HepG2 (cell line): ENCODE measurements at regions not wholly inside any gene's neighbourhood (a gene's known extent, or its start where the extent isn't known, plus 50 kb on each side); places are given as distances from the start of the nearest gene placed in this dataset.

Source experiments
- CREB1 ChIP-seq, 2 experiments: fragments of 450-650 bp in 1 of 2; IDR thresholded peaks; 2 replicates each; pipeline ENCODE4 v1.6.1; 2016 to 2017; ENCODE audit warnings: control low read depth in 1 of 2, mild to moderate bottlenecking in 1 of 2, missing compliant biosample characterization in 1 of 2, missing genetic modification characterization in 1 of 2
- FOXM1 ChIP-seq: sonication (generic); formaldehyde crosslinking; IDR thresholded peaks from 2 replicates; pipeline ENCODE4 v1.5.0; 2020; ENCODE audit warnings: missing genetic modification reagents
- FOXP4 ChIP-seq: sonication (generic); formaldehyde crosslinking; IDR thresholded peaks from 2 replicates; pipeline ENCODE4 v1.4.0; 2020; ENCODE audit warnings: missing genetic modification reagents
- GFI1 ChIP-seq: sonication (generic); formaldehyde crosslinking; IDR thresholded peaks from 2 replicates; pipeline ENCODE4 v1.5.0; 2020; ENCODE audit warnings: missing genetic modification reagents, mild to moderate bottlenecking, borderline replicate concordance
- IRF9 ChIP-seq: sonication (generic); formaldehyde crosslinking; IDR thresholded peaks from 2 replicates; pipeline ENCODE4 v1.8.0; 2022; ENCODE audit warnings: missing genetic modification reagents, mild to moderate bottlenecking, borderline replicate concordance
- KAT7 ChIP-seq: IDR thresholded peaks from 2 replicates; pipeline ENCODE4 v1.6.1; 2018; ENCODE audit warnings: borderline replicate concordance, missing compliant biosample characterization
- NPAS2 ChIP-seq: sonication (generic); formaldehyde crosslinking; IDR thresholded peaks from 2 replicates; pipeline ENCODE4 v1.8.0; 2022; ENCODE audit warnings: mild to moderate bottlenecking, missing genetic modification reagents, borderline replicate concordance
- TCF12 ChIP-seq, 2 experiments: fragments of 450-650 bp in 1 of 2; sonication (generic) in 1 of 2; formaldehyde crosslinking in 1 of 2; IDR thresholded peaks; 2 replicates each; pipeline versions ENCODE4 v1.6.1 to v1.8.0; 2017 to 2022; ENCODE audit warnings: antibody characterized with exemption in 1 of 2, mild to moderate bottlenecking in 1 of 2, missing genetic modification reagents in 1 of 2, moderate library complexity in 1 of 2
- ZNF224 ChIP-seq: sonication (generic); formaldehyde crosslinking; IDR thresholded peaks from 2 replicates; pipeline ENCODE4 v1.5.0; 2020; ENCODE audit warnings: mild to moderate bottlenecking, missing genetic modification reagents
- ZNF639 ChIP-seq: conservative IDR thresholded peaks from 2 replicates; pipeline ENCODE4 v1.6.1; 2018; ENCODE audit warnings: missing genetic modification reagents
- TF ChIP-seq, protein P1 (sequence below): sonication (generic); formaldehyde crosslinking; IDR thresholded peaks from 2 replicates; pipeline ENCODE4 v1.5.0; 2020; ENCODE audit warnings: mild to moderate bottlenecking, missing genetic modification reagents, moderate library complexity
- TF ChIP-seq, protein P2 (sequence below): sonication (generic); formaldehyde crosslinking; IDR thresholded peaks from 2 replicates; pipeline ENCODE4 v1.4.0; 2020; ENCODE audit warnings: mild to moderate bottlenecking, missing genetic modification reagents

DNA sequence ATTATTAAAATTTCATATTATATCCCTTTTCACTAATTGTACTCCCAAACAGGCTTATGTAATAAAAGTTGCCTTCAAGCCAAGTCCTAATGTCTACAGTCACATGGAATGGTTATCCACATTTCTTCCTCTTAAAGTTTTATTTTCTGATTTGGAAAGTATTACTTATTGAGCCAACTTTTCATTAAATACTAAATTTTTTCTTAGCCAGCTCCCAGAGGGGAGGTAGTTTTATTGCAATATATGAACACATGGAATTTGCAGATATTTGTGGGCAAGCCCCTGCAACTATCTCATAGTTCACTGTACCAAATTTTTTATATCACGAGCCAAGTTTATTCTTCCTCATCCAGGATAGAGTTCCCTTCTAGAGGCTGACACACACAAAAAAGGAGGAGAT lies 332.8 kb upstream of the PTGER4 start:
- no peak for TF ChIP-seq NPAS2
- TF ChIP-seq KAT7 (CRISPR knock-in tag), result no peak
- TF ChIP-seq CREB1 (IDR thresholded peaks at IDR 0.05), result no peak
- no peak for TF ChIP-seq CREB1 (CRISPR knock-in tag; IDR thresholded peaks at IDR 0.05)
- TF ChIP-seq FOXP4, result no peak
- TF ChIP-seq ZNF224, result no peak
- no peak for TF ChIP-seq ZNF639 (CRISPR knock-in tag)
- TF ChIP-seq, protein P1, sequence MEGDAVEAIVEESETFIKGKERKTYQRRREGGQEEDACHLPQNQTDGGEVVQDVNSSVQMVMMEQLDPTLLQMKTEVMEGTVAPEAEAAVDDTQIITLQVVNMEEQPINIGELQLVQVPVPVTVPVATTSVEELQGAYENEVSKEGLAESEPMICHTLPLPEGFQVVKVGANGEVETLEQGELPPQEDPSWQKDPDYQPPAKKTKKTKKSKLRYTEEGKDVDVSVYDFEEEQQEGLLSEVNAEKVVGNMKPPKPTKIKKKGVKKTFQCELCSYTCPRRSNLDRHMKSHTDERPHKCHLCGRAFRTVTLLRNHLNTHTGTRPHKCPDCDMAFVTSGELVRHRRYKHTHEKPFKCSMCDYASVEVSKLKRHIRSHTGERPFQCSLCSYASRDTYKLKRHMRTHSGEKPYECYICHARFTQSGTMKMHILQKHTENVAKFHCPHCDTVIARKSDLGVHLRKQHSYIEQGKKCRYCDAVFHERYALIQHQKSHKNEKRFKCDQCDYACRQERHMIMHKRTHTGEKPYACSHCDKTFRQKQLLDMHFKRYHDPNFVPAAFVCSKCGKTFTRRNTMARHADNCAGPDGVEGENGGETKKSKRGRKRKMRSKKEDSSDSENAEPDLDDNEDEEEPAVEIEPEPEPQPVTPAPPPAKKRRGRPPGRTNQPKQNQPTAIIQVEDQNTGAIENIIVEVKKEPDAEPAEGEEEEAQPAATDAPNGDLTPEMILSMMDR, result no peak
- no peak for TF ChIP-seq IRF9 (CRISPR knock-in tag)
- TF ChIP-seq TCF12 (IDR thresholded peaks at IDR 0.05), result no peak
- TF ChIP-seq TCF12 (CRISPR knock-in tag; IDR thresholded peaks at IDR 0.05), result no peak
- no peak for TF ChIP-seq FOXM1
- no peak for TF ChIP-seq GFI1 (CRISPR knock-in tag)
- TF ChIP-seq, protein P2, sequence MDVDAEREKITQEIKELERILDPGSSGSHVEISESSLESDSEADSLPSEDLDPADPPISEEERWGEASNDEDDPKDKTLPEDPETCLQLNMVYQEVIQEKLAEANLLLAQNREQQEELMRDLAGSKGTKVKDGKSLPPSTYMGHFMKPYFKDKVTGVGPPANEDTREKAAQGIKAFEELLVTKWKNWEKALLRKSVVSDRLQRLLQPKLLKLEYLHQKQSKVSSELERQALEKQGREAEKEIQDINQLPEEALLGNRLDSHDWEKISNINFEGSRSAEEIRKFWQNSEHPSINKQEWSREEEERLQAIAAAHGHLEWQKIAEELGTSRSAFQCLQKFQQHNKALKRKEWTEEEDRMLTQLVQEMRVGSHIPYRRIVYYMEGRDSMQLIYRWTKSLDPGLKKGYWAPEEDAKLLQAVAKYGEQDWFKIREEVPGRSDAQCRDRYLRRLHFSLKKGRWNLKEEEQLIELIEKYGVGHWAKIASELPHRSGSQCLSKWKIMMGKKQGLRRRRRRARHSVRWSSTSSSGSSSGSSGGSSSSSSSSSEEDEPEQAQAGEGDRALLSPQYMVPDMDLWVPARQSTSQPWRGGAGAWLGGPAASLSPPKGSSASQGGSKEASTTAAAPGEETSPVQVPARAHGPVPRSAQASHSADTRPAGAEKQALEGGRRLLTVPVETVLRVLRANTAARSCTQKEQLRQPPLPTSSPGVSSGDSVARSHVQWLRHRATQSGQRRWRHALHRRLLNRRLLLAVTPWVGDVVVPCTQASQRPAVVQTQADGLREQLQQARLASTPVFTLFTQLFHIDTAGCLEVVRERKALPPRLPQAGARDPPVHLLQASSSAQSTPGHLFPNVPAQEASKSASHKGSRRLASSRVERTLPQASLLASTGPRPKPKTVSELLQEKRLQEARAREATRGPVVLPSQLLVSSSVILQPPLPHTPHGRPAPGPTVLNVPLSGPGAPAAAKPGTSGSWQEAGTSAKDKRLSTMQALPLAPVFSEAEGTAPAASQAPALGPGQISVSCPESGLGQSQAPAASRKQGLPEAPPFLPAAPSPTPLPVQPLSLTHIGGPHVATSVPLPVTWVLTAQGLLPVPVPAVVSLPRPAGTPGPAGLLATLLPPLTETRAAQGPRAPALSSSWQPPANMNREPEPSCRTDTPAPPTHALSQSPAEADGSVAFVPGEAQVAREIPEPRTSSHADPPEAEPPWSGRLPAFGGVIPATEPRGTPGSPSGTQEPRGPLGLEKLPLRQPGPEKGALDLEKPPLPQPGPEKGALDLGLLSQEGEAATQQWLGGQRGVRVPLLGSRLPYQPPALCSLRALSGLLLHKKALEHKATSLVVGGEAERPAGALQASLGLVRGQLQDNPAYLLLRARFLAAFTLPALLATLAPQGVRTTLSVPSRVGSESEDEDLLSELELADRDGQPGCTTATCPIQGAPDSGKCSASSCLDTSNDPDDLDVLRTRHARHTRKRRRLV (CRISPR knock-in tag), result no peak
